ENCODE measurements at regions not wholly inside any gene's neighbourhood (a gene's known extent, or its start where the extent isn't known, plus 50 kb on each side); places are given as distances from the start of the nearest gene placed in this dataset.
A peak's percentile ranks its signal among the peaks of the same experiment; 100 is the strongest.
"Not testable (repeated sequence)": the region's sequence is repeated elsewhere in the genome, so short reads cannot be mapped to it uniquely, and the experiment has no call there.

DNA sequence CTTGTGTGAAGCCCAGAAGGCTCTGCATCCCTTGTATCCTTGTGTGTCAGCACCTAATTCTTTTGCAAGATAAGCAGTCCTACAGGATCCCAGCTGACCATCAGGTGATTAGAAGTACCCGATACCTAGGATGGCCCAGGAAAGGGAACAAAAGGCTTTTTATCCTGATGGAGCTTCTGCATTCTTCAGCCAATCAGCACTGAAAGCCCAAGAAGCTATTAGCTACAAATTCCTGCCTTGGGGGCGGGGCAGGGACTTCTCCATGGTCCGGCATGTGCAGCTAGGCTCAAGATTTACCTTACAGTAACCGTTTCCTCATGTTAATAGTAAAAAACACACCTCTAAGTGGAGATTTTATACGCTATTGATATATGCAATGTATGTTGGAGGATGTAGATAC lies 264.6 kb upstream of the THUMPD2 start:
- no peak for DNase-seq

DNA sequence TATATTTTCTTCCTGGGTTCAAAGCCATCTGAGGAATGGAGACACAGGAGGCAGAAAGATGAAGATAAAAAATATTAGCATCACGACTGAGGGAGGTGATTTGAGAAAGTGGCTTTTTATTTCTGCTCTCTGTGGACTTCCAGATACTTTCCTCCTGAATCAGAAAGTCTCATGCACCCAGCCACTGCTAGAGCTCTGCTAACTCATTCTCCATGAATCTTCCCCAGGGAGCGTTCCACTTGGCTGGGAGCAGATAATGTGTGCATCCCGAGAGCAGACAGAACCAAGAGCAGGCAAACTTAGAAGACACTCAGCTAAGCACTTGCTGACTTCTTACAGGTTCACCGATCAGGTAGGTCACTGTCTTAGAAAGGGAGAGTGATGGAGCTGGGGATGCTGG lies 264.1 kb upstream of the THUMPD2 start:
- DNase-seq = no peak

DNA sequence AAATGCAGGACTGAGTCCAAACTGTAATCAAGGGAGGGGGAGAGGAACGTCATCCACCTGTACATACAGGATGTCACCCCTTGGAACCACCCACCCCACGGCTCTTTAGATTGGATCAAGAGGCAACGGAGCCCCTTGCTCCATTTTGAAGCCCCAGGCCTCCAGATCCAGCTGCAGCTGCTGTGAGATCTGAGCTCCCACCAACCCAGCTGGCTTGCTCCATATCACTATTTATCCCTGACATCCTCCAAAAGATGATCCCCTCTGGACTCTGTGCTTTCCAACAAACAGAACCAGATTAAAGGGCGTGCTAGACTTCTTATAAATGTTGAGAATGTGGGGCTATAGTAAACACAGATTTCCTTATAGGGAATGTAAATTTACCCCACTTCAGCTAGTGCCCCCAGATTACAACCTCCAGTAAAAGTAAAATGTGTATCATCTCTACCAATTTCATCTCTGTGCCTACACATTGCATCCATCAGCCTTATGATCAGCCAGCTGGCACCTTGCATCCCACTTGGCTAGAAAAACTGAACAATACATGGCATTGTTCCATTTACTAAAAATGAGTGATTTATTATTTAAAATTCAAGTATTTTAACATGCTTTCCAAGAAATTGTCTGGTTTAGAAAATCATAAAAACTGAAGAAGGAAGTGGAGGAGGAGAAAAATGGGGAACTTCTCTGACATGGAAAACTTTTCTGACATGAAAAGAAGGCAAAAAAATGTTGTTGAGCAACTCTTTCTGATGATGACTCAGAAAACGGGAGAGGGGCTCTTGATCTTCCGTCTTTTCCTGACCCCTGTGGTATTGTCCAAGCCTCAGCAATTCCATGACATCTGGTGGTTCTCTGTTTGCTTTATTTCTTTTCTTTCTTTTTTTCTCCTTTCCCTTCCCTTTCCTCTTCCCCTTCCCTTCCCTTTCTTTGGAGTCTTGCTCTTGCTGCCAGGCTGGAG lies 262.6 kb upstream of the THUMPD2 start:
- DNase-seq = no peak

DNA sequence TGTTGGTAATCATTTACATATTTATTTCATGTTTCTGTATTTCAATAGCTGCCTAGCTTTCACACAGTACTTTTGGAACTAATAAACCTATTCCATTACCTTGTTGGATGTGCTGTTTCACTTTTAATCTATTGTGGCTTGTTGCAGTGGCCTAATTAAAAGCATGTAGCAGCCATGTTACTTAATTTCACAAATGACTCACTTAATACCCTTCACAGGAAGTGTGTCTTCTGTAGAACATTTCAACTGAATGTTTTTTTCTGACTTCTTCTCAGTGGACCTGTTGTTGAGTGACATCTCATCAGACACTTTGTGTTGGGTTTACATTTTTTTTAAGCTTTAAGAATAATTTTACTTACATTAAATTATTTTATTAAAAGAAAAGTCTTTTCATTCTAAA lies 260.5 kb upstream of the THUMPD2 start:
- no peak for DNase-seq

DNA sequence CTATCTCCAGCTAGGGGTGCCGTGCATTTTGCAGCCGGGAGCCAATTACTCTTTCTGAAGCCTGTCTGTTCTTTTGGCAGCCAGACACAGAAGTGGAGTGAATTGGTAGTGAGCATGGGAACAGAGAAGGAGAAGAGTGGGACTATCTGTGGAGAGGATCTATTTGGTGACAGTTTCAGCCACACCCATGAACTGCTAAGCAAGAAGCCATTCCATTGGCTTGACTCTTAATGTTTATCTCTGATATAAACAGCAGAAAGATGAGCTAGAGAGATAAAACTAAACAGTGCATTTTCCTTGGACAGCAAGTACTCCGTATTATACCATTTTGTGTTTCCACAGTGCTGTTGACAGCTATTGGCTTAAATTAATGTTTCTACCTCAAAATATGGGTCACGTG lies 259.6 kb upstream of the THUMPD2 start:
- DNase-seq = no peak

DNA sequence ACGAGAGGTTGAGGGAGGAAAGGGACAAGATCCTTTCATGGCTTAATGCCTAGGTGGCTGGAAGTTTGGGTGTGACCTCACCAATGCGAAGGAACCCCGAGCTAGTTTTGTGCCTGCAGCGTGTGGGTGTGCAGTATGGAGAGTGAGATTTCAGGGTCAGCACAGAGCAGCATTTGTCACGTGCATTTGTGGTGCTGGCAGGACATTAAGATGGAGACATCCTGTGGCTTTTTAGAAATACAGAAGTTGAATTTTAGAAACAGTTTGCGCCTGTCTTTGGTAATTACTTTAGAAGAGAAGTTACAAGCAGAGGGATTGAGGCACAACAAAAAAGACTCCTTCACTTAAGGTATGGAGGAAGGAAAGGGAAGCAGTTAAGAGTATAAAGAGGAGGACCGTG lies 258.2 kb upstream of the THUMPD2 start:
- no peak for DNase-seq

DNA sequence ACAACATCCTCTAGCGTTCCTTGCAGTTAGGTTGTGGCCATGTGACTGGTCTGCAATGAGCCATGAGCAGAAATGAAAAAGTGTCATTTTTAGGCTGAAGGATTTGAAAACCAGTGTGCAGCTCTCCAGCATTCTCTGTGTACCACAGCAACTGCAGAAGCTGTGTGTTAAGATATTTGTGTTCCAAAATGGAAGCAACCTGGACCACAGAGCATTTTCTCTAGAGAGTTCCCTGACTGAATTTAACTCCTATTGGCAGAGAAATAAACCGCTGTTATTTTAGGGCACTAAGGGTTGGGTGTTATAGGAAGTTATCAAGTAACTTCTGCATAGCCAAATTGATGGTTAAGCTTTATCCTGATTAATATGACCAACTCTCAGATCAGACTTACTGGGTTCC lies 257.2 kb upstream of the THUMPD2 start:
- DNase-seq = no peak

DNA sequence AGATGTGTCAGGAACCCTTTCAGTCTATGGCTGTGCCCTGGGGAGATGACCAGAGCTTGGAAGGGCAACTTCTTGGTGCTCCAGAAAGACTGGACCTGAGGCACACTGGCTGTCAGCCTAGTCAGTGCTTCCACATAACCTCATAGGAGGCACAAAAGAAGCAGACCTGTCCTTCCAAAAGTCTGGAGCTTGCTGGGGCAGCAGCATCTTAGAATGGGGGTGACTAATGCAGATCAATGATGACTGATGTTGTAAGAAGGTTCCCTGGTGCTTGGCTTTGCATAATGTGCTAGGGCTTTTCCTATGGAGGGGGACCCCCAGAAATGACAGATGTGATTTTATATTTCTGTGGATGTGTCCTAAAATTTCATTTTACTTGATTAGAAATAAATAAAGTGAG lies 255.7 kb upstream of the THUMPD2 start:
- DNase-seq = no peak

DNA sequence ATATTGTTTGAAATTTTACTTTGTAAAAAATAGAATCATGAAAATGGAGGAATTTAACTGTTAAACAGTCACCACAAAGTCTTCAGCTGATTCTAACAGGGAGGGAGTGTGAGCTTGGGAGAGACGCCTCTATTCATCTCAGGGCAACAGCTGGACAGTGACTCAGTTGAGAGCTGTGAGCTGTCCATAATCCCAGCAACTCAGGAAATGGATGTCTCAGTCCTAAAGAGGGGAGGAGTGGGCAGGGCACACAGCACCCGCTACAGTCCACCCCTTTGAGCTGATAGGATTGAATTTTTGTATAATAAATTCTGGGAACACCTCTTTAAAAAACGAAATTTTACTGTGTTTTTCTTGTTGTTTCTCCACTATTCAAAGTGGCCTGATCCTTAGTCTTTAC lies 255.1 kb upstream of the THUMPD2 start:
- no peak for DNase-seq

DNA sequence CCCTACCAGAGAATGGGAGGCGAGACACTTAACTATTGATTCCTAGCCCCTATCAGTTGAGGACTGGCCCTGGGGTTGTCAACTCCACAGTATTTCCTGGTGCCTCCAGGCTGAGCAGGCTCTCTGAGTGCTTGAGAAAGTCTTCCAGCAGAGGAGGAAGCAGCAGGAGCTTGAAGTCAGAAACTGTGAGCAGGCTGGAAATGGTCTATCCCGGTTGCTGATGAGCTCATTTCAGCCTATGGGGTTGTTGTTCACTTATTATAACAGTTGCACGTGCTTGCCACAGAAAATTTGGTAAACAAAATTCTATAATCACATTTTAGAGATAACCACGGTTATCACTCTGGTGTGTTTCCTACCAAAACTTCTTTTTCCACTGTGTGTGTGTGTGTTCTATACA lies 254.7 kb upstream of the THUMPD2 start:
- DNase-seq = no peak

DNA sequence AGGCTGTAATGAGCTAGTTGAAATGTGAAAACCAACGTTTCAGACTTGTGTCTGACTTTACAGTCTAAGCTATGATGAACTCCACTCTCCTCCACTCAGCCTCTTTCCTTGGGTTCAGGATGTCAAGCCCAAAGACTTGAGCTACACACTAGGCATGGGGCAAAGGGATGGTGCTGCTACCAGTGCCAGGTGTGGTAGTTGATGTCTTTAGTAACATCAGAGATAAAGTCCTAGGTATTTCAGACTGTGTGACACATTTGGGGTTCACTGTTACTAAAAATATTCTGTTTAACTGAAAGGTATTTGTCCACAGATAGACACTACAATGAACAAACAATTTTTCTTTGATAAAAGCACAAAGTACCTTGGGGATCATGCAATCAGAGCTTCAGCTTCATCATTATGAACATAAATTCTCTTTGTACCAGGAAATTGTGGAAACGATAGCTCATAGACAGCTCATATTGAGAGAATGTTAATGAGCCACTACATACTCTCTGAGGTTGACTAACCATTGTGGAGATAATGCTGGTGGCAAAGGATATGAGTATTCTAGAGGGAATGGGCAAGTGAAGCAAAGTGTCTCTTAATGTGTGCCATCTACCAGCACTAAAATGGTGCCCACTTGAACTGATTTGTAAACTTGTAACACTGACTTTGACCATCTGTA lies 253.7 kb upstream of the THUMPD2 start:
- no peak for DNase-seq

DNA sequence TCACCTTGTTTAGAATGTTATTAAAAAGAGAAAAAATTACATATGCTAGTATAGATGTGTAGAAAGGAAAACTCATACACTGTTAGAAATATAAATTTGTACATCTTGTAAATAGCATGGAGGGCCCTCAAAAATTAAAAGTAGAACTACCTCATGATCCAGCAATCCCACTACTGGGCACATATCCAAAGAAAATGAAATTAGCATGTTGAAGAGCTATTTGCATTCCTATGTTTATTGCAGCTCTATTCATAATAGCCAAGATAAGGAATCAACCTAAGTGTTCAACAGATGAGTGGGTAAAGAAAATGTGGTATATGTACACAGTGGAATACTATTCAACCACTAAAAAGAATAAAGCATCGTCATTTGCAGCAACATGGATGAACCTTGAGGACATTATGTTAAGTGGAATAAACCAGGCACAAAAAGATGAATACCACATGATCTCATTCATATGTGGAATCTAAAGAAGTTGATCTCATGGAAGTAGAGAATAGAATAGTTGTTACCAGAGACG lies 251.5 kb upstream of the THUMPD2 start:
- DNase-seq = peak; percentile 10

DNA sequence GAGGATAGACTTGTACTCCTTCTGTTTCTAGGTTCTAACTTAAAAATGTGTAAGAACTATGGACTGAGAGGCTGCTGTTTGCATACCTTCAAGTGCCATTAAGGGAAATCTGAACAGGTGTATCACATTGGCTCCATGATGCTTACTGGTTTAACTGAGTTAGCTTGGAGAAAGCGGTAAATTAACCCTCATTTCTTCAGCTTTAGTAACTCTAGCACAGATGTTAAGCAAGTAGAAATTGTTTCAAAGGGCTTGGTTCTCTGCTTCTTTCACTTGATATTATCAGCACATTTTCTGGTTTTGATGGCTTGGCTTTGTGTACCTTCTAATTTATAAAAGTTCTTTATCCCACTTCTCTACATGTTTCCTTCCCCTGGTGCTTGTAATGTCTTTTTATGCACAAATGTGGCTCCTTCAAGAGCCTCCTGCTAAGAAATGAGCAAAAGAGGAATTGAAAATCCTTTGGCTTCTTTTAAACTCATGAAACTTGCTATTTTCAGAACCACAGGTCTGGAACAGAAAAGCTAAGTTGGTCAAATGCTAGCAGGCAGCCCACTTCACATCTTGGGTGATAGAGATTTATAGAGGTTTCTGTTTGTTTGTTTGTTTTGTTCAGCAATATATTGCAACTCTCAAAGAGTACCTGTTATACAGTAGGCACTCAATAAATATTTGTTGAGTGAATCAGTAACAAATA lies 249.9 kb upstream of the THUMPD2 start:
- no peak for DNase-seq

DNA sequence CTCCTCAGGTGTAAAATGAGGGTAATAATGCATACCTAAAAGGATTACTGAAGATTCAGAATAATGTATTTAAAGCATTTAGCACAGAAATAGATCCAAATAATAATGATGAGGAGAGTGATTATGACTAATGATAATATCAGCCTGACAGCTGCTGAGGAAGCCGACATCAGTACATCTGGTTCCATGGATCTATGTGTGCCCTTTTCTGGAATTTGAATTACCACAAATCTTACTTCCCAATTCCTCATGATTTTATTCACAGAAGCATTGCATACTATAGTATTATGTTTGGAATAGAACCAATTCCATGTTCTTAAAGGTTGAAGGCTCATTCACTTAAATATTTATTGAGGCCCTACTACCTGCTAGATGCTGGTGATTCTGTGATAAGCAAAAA lies 248.9 kb upstream of the THUMPD2 start:
- no peak for DNase-seq

DNA sequence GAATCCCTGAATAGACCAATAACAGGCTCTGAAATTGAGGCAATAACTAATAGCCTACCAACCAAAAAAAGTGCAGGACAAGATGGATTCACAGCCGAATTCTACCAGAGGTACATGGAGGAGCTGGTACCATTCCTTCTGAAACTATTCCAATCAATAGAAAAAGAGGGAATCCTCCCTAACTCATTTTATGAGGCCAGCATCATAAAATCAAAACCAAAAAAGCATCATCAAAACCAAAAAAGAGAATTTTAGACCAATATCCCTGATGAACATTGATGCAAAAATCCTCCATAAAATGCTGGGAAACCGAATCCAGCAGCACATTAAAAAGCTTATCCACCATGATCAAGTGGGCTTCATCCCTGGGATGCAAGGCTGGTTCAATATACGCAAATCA lies 246.2 kb upstream of the THUMPD2 start:
- DNase-seq = not testable (repeated sequence)

DNA sequence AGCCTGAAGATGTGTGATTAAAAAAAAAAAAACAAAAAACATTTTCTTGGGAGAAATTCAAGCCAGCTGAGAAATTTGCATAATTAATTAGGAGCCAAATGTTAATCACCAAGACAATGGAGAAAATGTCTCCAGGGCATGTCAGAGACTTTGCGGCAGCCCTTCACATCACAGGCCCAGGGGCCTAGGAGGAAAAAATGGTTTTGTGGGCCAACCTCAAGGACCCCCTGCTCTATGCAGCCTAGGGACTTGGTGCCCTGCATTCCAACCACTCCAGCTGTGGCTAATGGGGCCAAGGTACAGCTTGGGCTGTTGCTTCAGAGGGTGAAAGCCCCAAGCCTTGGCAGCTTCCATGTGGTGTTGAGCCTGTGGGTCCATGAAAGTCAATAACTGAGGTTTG lies 241.9 kb upstream of the THUMPD2 start:
- no peak for DNase-seq

DNA sequence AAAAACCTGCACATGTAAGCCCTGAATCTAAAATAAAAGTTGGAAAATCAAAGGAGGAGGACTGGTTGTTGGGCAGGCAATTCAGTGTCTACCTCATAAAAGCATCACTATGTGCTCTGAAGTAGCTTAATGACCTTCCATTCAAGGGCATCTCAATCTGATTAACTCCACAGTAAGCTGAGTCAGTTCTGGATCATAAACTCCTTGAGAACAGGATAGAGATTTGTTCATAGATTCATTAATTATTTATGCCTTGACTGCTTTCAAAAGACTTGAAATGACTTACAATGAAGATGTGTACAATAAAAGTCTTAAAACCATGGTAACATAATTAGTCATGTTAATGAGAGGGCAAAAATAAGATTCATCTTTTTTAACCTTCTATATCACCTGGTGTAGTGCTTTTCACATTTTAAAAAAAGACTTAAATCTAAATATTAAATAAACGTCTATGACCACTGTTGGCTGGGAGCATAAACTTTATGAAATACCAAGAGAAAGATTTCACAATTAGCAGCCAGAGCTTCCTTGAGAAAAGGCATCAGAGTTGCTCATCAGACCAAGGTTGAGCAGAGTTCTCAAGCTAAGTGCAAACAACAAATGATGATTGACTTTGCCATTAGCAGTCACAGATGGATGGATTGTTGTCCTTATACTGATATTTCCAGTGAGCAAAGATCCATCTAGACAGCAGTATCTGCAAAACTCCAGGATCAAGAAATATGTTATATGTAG lies 237.3 kb upstream of the THUMPD2 start:
- DNase-seq = peak; percentile 11

DNA sequence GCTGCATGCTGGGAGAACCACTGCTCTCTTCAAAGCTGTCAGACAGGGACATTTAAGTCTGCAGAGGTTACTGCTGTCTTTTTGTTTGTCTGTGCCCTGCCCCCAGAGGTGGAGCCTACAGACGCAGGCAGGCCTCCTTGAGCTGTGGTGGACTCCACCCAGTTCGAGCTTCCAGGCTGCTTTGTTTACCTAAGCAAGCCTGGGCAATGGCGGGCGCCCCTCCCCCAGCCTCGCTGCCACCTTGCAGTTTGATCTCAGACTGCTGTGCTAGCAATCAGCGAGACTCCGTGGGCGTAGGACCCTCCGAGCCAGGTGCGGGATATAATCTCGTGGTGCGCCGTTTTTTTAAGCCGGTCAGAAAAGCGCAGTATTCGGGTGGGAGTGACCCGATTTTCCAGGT lies 234.9 kb upstream of the THUMPD2 start:
- DNase-seq = not testable (repeated sequence)

DNA sequence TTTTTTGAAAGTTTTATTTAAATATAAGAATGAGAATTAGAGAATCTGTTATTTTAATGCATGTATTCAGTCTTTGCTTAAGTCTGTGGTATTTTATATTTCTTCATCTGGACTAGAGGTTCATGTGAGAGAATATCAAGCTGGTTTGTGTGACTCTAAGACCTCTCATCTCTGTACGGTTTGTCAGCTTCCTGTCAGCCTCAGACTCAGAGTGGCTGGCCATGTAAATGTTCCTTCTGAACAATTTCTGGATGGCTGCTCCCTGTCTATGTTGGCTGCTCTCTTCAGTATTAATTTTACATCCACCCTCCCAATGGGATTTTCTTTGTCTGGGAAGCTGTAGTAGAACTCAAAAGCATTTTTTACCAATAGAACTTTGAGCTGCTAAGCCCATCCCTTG lies 225.3 kb upstream of the THUMPD2 start:
- no peak for DNase-seq

DNA sequence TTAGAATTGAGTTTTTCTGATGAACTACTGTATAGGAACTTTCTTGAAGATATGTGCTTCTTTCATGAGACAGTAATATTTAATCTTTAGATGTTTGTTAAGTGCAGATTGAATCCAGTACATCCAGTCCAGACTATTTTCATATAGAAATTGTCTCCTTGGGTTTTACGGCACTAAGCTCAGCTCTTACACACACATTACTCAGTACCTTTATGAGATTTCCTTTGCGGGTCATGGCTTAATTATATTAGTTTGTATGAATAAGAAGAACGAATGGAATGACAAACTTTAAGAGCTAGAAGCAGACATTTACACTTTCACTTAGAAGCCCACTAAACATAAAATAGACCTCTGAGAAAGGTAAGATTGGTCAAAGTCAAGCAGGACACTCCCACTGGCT lies 223.3 kb upstream of the THUMPD2 start:
- no peak for DNase-seq

DNA sequence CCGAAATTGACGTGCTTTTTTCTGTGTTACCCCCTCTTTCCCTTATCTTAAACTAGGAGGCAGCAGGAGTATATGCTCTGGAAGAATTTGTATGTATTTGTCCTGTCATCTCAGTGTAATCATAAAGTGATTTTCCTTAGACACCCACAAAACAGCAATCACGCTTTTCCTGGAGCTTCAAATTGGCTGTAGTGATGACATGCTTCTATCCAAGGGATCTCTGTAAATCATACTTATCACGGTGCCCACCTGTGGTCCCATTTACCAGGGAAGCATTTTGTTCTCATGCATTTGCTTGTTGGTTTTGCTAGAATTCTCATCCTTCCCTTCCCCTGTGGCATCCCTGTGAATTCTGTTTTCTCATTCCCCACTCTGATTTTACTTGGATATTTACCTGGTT lies 220.8 kb upstream of the THUMPD2 start:
- DNase-seq = no peak

DNA sequence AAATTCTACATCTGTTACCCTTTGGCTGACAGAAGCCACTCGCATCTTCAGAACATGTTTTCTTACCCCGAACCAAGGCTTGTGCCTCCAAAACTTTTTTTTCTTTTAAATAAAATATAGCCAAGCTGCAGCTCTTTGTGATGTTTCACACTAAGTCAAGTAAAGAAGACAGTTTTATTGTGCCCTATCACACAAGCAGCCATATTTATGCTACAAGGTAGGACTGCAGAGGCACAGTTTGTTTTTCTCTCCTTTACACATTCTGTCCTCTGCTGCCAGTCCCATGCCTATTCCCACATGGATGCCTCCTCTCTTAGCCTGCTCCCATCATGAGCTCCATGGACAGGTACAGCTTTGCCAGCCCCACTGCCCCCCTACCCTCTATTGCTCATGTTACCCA lies 219.6 kb upstream of the THUMPD2 start:
- no peak for DNase-seq

DNA sequence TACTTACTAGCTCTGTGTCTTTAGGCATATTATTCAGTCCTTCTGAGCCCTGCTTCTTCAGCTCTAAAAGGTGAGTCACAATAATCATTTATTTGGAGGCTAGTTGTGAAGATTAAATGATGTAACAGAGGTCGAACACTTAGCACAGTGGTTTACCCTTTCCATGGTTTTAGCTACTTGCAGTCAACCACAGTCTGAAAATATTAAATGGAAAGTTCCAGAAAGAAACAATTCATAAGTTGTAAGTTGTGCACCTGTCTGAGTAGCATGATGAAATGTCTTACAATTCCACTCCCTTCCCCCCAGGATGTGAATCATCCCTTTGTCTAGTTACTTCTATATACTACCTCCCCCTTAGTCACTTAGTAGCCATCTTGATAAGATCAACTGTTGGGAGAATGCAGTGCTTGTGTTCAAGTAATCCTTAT lies 217.6 kb upstream of the THUMPD2 start:
- no peak for DNase-seq

All from NCI-H1105 treated with DMSO at 0.1 percent for 48 hours (cell line).